Right kidney (tissue), 1 donor: ENCODE measurements at regions not wholly inside any gene's neighbourhood (a gene's known extent, or its start where the extent isn't known, plus 50 kb on each side); places are given as distances from the start of the nearest gene placed in this dataset.
"Not testable (repeated sequence)": the region's sequence is repeated elsewhere in the genome, so short reads cannot be mapped to it uniquely, and the experiment has no call there.

Experiments
- DNase-seq: peaks from one replicate; pipeline ENCODE4 v3.0.0-alpha.2; 2016

DNA sequence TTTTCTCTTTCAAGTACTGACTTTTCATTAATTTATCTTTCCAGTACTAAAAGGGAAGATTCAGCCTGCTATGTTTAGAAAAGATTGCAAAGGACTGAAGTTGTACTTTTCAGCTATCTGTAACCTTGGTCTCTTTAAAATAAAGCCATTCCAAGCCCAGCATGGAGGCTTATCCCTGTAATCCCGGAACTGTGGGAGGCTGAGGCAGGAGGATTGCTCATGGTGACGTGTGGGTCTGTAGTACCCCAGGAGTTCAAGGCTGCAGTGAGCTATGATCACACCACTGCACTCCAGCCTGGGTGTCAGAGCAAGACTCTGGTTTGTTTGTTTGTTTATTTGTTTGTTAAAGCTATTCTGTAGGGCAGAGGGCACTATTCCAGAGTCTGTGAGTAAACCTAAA is 50.6 kb upstream of the TMEM170B start:
- DNase-seq: no peak

DNA sequence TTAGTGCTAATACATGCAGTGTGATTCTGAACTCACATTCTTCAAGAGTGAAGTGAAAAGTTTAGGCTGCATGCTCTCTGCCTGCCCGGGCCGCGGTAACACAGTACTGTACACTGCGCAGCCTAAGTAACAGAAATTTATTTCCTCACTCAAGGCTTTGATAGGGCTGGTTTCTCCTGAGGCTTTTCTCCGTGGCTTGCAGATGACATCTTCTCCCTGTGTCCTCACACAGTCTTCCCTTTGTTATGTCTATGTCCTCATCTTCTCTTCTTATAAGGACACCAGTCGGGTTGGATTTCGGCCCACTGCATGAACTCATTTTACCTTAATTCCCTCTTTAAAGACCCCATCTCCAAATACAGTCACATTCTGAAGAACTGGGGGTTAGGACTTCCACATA is 51.1 kb upstream of the TMEM170B start:
- DNase-seq: no peak

GRCh38 chr6:11486051-11486450 is 51.5 kb upstream of the TMEM170B start:
- no peak for DNase-seq

- no peak for DNase-seq
Observed at GRCh38 chr6:11485271-11485670, 52.3 kb upstream of the TMEM170B start.

- no peak for DNase-seq
Observed at GRCh38 chr6:11484441-11484840, 53.1 kb upstream of the TMEM170B start.

- no peak for DNase-seq
Observed at GRCh38 chr6:11482616-11483015, 54.9 kb upstream of the TMEM170B start.

- DNase-seq: no peak
Observed at GRCh38 chr6:11480541-11480940, 57.0 kb upstream of the TMEM170B start.

DNA sequence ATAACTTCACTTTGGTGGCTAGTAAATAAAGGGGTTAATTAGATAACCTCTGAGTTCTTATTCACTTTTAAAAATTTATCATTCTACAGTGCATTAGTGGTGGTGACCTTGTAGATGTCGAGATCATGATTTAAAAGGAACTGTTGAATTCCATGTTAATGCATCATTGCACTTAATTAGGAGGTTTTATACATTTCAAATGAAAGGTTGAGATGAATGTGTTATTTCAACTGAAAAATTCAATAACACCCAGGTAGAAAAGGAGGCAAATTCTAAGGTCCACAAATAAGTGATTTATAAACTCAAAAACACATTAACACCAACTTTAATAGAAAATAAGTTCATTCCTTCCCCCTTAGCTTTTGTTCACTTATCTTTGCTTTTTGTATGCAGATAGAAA is 58.3 kb upstream of the TMEM170B start:
- DNase-seq: no peak

GRCh38 chr6:11478586-11478985 is 59.0 kb upstream of the TMEM170B start:
- no peak for DNase-seq

DNA sequence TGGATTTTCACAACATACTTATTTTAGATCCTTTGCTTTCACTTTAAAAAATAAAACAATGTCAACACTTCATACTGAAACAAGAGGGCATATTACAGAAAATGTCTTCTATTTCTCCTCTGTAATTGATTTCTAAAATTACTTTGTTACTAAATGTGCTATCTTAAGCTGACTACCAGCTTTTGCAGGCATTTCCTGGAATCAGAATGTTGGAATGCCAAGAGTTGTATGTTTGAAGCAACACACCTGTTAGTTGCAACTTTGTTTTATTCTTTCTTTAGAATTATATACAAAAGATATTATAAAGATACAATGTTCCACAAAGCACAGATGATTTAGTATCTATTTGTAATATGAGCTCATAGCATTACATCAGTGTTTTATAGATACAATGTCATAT is 62.5 kb upstream of the TMEM170B start:
- DNase-seq: no peak

DNA sequence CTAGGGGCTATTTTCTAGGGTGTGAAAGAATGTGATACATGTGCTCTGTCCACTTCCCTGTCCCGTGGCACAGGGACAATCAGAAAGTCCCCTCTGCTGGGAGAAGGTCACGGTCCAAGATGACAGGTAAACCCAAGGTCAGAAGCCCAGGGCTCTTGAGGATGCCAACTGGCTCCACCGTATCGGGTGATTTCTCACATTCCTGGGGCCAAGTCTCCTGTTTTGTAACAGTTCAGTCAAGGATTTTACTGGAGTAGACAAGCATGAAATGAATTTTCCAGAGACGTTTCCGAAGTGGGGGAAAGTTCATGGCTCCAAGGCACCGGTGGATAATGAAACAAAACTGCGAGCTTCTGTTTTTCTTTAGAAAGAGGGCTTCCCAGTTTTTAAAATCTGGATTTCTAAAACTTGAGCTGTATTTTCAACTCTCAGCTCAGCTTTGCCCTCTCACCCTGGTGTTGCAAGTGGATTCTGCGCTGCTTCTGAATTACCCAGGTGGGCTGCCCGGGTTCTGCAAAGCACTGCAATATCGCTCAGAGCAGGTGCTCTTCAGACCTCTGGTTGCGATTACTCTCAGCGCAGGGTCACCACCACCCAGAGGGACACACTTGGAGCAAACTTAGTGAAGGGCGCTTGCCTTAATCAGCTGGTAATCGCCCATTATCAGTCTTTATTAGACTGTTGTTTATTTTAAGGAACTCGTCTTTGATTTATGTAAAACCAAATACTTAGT is 64.4 kb upstream of the TMEM170B start:
- peak; percentile 42 for DNase-seq

GRCh38 chr6:11471261-11471660 is 66.3 kb upstream of the TMEM170B start:
- no peak for DNase-seq

- no peak for DNase-seq
Observed at GRCh38 chr6:11469684-11470083, 67.9 kb upstream of the TMEM170B start.

- DNase-seq: not testable (repeated sequence)
Observed at GRCh38 chr6:11468271-11468670, 69.3 kb upstream of the TMEM170B start.

DNA sequence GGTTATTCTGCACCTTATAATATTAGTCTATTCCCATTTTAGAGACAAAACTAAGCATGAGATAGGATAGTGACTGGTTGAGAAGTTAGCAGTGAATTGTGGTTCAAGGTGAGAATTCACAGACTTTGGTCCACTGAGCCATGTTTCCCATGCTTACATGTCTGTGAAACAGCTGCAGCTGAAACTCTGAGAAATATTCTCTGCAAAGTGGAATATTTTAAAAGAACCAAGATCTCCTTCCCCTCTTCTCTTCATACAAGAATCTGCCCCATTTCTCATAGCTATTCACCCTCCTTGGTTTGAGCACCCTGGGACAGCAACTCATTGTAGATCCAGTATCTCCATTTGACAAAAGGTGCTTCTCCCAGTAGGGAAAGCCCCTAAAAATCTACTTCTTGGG is 70.2 kb upstream of the TMEM170B start:
- no peak for DNase-seq

DNA sequence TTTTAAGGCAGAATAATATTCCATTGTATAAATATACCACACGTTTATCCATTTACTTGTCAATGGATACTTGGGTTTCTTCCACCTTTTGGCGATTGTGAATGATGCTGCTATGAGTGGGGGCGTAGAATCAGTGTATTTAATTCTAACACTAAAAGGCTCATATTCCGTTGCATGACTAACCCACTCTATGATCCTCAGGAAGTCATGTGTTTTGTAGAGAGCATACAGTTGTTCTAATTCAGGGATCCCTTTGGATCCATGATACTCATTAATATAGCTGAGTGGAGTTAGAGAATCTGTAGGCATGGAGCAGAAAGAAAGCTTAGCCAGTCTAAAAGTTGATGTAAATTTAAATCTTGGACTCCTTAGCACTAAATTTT is 74.2 kb upstream of the TMEM170B start:
- no peak for DNase-seq

GRCh38 chr6:11462742-11463397 is 74.7 kb upstream of the TMEM170B start:
- no peak for DNase-seq

DNA sequence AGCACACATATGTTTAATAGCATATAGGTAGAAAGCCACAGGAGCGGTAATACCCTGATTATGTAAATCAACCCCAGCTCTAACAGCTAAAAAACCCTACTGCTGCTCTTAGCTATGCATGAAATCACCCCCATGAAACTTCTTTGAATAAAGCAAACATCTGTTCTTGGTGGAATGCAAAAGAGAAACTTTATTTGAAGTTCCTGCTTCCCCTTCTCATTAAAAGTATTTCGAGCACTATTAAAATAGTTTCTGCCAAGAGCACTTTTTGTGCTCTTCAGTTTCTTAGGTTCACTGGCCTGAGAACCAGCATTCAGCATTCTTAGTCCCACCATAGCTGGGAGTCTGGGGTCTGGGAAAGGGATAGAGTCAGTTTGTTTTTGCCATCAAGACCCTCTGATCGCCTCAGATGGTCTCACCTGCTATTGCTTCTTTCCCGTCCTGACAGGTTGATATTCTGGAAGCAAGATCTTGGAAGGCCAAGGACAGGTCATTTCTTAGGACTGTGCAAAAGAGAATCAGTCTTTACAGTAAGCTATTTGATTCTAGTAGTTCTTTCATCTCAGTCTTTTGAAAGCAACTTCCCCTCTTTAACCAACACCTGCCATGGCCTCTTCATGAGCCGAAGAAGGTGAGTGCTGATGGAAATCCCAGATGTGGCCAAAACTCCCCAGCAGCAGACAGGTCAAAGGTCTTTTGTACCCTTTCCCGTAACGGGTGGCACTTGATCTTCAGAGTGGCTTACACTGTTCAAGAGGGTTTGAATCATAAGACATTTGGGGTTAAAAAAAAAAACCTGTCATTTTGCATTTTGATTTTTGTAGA is 76.5 kb upstream of the TMEM170B start:
- no peak for DNase-seq

GRCh38 chr6:11460001-11460668 is 77.4 kb upstream of the TMEM170B start:
- no peak for DNase-seq

DNA sequence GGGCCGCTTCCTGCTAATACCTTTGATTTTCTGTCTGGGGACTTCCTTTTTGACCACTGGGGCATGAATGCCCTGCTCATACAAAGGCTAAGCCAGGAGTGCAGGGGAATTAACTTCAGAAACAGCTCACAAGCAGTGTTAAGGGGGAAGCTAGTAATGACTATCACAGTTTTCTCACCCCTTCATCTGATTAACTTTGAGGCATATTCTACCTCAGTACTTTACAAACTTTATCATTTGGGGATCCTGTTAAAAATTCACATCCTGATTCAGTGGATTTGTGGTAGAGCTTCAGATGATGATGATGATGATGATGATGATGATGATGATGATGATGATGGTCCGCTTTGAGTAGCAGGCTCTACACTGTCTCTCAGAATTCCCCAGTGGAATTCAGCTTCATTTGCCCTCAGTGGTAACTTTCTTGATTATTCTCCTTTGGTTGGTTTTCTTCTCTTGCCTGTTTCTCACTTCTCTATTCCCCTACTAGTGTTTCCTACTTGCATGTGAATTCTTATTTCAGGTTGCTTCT is 78.4 kb upstream of the TMEM170B start:
- no peak for DNase-seq

- DNase-seq: no peak
Observed at GRCh38 chr6:11458509-11458908, 79.0 kb upstream of the TMEM170B start.

GRCh38 chr6:11457422-11457821 is 80.1 kb upstream of the TMEM170B start:
- DNase-seq: not testable (repeated sequence)

DNA sequence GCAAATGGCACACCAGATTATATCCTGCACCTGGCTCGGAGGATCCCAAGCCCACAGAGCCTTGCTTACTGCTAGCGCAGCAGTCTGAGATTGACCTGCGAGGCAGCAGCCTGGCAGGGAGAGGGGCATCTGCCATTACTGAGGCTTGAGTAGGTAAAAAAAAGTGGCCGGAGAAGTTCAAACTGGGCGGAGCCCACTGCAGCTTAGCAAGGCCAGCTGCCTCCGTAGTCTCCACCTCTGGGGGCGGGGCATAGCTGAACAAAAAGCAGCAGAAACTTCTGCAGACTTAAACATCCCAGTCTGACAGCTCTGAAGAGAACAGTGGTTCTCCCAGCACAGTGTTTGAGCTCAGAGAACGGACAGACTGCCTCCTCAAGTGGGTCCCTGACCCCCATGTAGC is 85.4 kb upstream of the TMEM170B start:
- DNase-seq: not testable (repeated sequence)
